PC-3 (cell line): ENCODE measurements at regions not wholly inside any gene's neighbourhood (a gene's known extent, or its start where the extent isn't known, plus 50 kb on each side); places are given as distances from the start of the nearest gene placed in this dataset.

ENCODE experiments used
- CTCF ChIP-seq: fragments of 300-600 bp; sonication (generic); conservative IDR thresholded peaks from 2 replicates; pipeline ENCODE4 v1.5.1; 2017; ENCODE audit warnings: antibody characterized with exemption, low read depth, mild to moderate bottlenecking, low read length
- EZH2 ChIP-seq: fragments of 300-600 bp; sonication (generic); IDR thresholded peaks from one replicate; pipeline ENCODE4 v1.6.1; 2017; ENCODE audit warnings: antibody characterized with exemption, mild to moderate bottlenecking, low read length; ENCODE audit not compliant: unreplicated experiment
- EZH2phosphoT487 ChIP-seq: fragments of 300-600 bp; sonication (generic); IDR thresholded peaks from 2 replicates; pipeline ENCODE4 v1.6.1; 2018; ENCODE audit warnings: mild to moderate bottlenecking, antibody characterized with exemption, low read length, borderline replicate concordance

- TF ChIP-seq CTCF (no peak), EZH2phosphoT487 (no peak), EZH2 (no peak)
Measured at GRCh38 chr15:39021341-39021740, 456.7 kb upstream of the RASGRP1 start.
